Retinal pigment epithelial cell (primary cell): ENCODE measurements at regions not wholly inside any gene's neighbourhood (a gene's known extent, or its start where the extent isn't known, plus 50 kb on each side); places are given as distances from the start of the nearest gene placed in this dataset.

Experiments used
- DNase-seq: peaks from one replicate; pipeline ENCODE4 v3.0.0-alpha.2; 2010; ENCODE audit warnings: low read depth
- H3K4me3 ChIP-seq: 2 replicates; pipeline ENCODE4 v1.5.1; 2011; ENCODE audit warnings: mild to moderate bottlenecking, low read length, control low read depth, moderate library complexity
- CTCF ChIP-seq: conservative IDR thresholded peaks from 2 replicates; pipeline ENCODE4 v1.5.1; 2011; ENCODE audit warnings: low read depth, low read length, control low read depth, inconsistent platforms

DNA sequence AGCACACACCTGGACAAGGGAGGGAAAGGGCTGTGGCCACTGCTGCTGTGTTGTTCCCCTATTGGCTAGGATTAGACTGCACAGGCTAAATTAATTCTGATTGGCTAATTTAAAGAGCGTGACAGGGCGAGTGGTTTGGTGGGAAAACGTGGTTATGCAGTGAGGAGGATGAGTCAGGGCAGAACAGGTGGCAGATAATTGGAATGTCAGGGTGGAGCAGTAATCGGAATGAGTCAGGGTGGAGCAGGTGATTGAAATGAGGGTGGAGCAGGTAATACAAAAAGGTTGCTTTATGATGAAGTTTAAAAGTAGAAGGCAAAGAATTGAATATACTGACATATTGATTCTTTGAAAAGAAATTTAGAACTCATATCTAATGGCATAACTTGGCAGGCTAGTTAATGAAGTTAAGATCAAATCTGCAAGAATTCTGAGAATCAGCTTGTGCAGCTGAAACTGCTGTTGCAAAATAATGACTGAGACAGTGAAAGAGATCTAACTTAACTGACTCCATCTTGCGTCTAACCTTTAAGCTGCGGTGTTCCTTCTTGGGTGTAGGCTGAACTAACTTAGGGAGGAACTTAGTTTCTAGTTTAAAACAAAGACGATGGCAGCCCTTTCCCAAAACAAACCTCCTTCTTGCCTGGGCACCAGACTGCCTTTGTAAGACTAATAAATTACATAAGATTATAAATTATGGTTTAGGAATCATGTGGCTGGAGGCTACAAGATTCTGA lies 174.3 kb downstream of the UTP18 start:
- H3K4me3 ChIP-seq: no peak overlapping the region
- no peak for DNase-seq
- TF ChIP-seq CTCF: no peak

GRCh38 chr17:51435171-51435552 lies 174.8 kb downstream of the UTP18 start:
- no peak overlapping the region for H3K4me3 ChIP-seq
- no peak for TF ChIP-seq CTCF
- DNase-seq: no peak

DNA sequence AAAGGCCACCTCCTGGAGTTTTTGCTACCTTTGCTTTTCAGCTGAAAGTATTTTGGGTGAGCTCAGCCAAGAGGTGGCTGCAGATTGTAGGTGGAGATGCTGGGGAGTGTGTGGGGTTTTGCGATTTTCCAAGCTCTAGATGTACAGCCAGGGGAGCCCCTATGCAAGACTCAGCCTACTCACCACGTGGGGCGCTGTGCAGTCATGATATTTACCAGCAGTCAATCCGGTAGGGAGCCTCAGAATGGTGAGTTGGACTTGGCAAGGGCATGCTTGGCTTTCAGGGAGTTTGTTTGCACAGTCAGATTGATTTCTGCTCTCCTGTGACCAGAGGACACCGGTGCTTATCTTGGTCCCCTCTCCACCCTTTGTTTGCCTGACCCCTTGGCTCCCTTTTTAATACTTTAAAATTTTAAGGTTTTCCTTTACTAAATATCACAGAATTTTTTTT lies 175.3 kb downstream of the UTP18 start:
- peak; percentile 16 for TF ChIP-seq CTCF
- H3K4me3 ChIP-seq: no peak overlapping the region
- no peak for DNase-seq

GRCh38 chr17:51439395-51440229 lies 179.3 kb downstream of the UTP18 start:
- no peak for DNase-seq
- no peak for TF ChIP-seq CTCF
- no peak overlapping the region for H3K4me3 ChIP-seq

DNA sequence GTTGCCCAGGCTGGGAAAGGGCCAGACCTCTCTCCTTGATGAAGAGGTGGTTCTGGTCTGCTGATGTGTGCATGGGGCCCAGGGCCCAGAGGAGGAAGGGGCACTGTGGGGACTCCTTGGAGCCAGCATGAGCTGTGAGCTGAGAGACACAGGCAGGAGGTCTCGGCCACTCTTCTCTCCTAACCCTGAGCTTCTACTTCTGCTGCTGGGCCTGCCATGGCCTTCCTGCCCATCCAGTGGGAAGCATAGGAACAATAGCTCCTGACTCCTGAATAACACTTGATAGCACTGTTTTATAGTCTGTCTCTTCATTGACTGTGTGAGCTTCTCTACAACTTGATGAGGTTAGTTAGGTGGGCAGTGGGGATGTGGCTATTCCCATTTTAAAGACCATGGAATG lies 181.1 kb downstream of the UTP18 start:
- TF ChIP-seq CTCF: no peak
- no peak overlapping the region for H3K4me3 ChIP-seq
- DNase-seq: no peak

GRCh38 chr17:51442088-51442865 lies 181.9 kb downstream of the UTP18 start:
- H3K4me3 ChIP-seq: no peak overlapping the region
- DNase-seq: no peak
- TF ChIP-seq CTCF: no peak
